Erythroblast (primary cell): ENCODE measurements at regions not wholly inside any gene's neighbourhood (a gene's known extent, or its start where the extent isn't known, plus 50 kb on each side); places are given as distances from the start of the nearest gene placed in this dataset.

Experiments used
- DNase-seq, 2 experiments: peaks; one replicate each; lab custom pipeline; 2025; lab: John Stamatoyannopoulos, UW
- GATA1 ChIP-seq: IDR thresholded peaks from 2 replicates; pipeline ENCODE4 v1.6.1; 2011; ENCODE audit warnings: low read depth, mild to moderate bottlenecking, control low read depth, low read length, moderate library complexity
- POLR2A ChIP-seq: IDR thresholded peaks from 2 replicates; pipeline ENCODE4 v1.6.1; 2011; ENCODE audit warnings: mild to moderate bottlenecking, low read length

DNA sequence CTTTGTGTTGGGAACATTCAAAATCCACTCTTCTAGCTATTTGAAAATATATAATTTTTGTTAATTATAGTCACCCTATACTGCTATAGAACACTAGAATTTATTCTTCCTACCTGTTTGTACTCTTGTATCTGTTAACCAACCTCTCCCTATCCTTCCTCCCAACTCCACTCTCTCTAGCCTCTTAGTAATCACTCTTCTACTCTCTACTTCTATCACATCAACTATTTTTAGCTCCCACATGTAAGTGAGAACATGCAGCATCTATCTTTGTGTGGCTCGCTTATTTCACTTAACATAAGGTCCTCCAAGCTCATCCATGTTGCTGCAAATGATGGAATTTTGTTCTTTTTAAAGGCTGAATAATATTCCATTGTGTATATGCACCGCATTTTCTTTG lies 537.3 kb downstream of the MID1IP1 start:
- no peak for DNase-seq
- TF ChIP-seq GATA1 (no peak), POLR2A (no peak)

DNA sequence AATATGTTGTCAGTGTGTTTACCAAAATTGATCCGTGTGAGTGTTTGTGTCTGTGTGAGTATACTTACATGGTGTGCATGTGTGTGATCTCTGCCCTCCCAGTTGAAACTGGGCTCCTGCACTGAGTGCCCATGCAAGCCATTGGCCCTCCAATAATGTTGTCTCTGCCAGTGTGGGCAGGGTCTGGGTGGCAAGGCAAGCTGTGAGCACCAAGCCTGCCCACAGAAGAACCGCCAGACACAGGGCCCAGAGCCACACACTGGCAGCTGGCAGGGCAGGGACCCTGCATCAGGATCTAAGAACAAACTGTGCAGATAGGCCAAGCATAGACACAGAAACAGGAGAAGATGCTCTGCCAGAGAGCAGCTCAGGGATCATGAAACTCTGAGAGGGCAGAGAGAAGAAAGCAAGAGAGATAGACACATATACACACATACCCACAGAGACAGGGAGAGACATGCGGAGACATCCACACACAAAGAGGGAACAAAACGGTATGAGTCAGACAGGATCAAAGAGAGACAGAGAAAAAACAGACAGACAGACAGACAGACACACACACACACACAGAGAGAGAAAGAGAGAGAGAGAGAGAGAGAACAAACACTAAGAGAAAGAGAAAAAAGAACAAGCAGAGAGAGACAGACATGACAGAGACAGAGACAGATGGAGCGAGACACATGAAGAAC lies 555.0 kb downstream of the MID1IP1 start:
- TF ChIP-seq GATA1 = no peak
- no peak for TF ChIP-seq POLR2A
- DNase-seq = no peak

DNA sequence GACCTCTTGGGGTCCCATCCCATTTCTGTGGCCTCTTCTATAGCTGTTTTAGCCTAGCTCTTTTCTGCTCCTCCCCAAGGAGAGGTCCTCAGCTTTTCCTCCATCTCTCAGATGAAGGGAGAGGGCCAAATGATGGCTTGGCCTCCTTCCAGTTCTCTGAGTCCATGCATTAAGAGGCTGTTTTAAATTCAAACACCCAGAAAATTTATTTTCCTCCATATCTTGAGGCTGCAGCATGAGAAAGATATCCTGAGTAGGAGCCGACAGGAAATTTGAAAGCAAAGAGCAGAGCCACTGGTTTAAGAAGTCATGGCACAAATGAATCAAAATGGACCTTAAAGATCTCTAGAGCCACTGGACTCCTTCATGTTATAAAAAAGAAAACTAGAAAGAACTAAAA lies 558.8 kb downstream of the MID1IP1 start:
- no peak for TF ChIP-seq GATA1
- TF ChIP-seq POLR2A = no peak
- no peak for DNase-seq

DNA sequence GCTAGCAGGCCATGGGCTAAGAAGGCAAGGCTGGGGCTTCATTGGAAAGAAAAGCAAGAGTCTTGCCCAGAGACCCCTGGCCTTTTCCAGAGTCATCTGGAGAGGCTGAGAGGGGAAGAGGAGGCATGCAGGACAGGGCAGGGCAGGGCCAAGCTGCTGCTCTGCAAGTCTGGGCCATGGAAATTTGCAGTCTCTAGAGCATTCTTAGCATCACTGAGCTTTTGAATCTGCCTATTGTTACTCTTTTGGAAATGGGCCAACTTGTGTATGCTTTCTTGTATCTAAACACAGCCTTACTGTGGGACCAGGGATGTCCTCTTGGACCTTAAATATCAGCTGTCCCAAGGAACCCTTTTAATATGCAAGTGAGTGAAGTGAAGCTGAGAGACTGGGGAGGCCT lies 560.5 kb downstream of the MID1IP1 start:
- TF ChIP-seq POLR2A (no peak), GATA1 (no peak)
- no peak for DNase-seq

DNA sequence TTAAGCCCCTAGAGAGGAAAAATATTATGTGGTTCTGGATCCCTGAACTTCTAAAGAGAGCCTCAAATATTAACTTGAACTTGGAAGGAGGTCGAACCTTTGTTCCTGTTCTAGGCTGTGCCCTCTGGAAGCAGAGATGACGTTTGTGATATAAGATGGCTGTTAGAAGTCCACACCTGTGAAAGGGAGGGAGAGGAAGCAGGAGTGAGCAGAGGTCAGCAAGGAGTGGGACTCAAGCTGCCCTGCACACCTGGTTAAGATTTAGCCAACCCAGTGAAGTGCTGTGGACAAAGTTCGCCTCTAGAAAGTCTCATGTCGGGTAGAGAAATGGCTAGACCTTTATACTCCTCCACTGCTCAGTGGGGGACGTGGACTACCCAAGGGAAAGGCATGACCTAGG lies 566.2 kb downstream of the MID1IP1 start:
- no peak for TF ChIP-seq POLR2A
- TF ChIP-seq GATA1 = no peak
- no peak for DNase-seq

DNA sequence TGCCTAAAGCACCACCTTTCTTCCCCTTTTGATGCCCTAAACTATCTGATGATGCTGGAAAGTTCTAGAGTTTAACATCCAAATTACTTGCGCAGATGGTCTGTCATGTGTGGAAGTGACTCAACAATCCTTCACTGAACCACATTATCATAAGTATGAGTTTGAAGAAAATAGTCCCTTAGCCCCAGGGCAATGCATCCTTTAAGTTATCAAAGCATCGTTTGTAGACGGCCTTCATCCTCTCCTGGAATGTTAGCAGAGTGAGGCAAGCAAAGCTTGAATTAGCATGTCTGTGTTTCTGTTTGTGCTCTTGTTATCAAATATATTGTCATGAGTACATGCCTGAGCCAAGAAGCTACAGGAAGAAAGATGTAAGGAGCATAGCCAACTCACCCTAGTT lies 570.9 kb downstream of the MID1IP1 start:
- no peak for TF ChIP-seq POLR2A
- no peak for TF ChIP-seq GATA1

DNA sequence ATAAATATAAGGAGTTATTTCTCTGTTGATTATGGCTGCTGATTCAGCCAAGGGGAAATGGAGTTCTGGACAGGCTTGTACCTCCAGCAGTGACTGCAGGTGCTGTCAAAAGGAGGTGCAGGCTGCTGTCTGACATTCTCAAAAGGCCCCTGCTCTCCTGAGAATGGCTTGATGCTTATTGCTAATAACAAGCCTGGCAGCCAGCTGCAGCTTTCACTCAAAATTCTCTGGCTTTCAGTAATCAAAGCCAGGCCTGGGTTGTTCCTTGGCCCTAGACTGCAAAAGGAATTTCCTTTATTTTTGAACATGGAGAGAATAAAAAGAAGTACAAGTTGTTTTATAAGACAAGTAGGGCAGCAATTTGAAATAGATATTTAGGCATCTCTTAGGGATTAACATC lies 575.9 kb downstream of the MID1IP1 start:
- TF ChIP-seq GATA1 = no peak
- TF ChIP-seq POLR2A = no peak
- no peak for DNase-seq

More for the DNA sequence above, 570.9 kb downstream of the MID1IP1 start:
- no peak for DNase-seq

DNA sequence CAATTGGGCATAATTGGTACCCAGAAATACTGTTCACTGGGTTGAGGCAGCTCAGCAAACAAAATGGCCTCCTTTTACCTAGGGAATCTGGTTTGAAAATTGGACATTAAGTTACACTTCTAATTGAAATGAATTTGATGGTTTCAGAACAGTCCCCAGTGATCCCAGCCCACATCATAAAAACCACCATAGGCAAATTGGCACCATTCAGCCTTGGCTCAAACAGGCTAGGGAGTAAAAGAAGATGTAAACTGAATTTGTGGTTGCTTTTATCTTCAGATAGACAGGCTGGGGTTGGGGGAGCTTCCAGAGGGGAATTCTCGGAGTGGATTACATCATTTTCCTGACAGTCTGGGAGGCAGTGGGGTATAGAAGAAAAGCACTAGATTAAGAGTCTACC lies 576.5 kb downstream of the MID1IP1 start:
- DNase-seq = no peak
- no peak for TF ChIP-seq POLR2A
- no peak for TF ChIP-seq GATA1

DNA sequence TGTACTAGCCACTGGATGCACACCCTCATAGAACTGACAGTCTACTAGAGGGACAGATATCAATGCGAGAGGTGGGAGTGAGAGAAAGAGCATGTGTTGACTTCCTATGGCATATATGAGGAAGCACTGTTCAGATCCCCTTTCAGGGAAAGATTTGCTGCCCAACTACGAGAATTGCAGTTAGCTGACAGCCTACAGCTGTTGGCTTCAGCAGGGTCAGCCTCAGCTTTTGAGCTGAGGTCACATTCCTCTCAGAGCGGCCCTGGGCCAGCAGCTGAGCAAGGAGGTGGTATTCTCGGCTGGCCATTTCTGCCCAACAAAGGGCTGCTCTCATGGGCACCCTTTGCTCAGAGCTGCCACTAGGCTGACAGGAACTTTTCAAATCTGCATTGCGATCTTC lies 580.2 kb downstream of the MID1IP1 start:
- no peak for DNase-seq
- TF ChIP-seq POLR2A = no peak
- no peak for TF ChIP-seq GATA1

DNA sequence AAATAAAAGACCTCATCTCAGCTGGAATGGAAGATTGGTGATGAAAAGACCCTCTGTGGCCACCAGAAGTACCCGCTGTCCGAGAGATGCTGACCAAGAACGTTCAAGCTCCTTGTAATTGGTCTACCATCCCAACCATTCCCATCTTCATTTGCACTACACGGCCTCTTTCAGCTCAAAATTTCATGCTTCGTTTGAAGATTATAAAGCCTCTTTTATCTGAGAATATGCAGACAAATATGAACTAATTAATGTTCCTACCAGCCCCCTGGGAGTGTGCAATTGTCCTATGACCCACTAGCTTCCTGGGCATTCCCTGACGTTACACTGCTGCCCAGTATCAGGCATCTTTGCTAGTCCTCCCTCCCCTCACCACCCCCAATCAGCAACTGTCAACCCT lies 583.7 kb downstream of the MID1IP1 start:
- TF ChIP-seq POLR2A = no peak

DNA sequence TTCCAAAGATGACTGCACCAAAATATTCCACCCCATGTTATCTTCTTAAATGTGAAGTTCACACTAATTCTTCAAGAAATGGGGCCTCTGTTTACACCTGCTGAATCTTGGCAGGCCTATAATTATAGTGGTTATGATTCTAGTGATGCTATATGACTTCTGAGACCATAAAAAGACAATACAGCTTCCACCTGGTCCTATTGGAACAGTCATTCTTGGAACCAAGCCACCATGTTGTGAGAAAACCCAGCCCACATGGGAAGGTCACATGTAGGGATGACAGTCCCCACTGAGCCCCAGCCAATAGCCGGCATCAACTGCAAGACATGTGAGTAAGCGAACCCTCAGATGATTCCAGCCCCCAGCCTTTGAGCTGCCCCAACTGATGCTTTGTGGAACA lies 587.5 kb downstream of the MID1IP1 start:
- TF ChIP-seq POLR2A = no peak
- no peak for TF ChIP-seq GATA1
- no peak for DNase-seq

More for the DNA sequence above, 583.7 kb downstream of the MID1IP1 start:
- no peak for DNase-seq

DNA sequence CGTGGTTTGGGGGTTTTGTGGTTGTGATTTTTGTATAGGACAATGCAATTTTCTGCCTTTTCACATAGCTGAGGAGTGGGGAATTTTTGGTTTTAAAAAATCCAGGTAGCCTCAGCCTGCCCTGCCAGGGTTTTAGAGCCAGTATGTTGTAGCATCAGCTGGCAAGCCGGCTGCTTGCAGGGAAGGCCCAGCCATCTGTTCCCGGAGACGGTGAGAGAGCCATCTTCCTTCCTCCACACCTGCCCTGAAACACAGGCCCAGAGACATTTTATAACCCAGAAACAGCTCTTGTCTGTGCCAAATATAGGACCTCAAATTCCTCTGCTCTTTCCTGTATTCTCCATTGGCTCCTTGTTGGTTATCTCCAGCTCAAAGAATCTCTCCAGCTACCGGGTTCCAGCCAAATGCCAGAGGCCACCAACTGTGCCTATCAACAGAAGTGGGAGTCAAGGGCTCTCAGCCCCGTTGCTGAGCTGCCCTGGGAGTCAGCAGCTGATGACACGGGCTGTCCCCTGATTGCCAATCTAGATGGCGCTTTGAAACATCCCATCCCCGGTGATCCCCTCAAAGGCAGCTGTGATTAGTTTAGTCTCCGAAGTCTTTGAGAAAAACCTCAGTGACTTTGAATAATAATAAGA lies 595.2 kb downstream of the MID1IP1 start:
- DNase-seq = no peak
- TF ChIP-seq POLR2A (no peak), GATA1 (no peak)

DNA sequence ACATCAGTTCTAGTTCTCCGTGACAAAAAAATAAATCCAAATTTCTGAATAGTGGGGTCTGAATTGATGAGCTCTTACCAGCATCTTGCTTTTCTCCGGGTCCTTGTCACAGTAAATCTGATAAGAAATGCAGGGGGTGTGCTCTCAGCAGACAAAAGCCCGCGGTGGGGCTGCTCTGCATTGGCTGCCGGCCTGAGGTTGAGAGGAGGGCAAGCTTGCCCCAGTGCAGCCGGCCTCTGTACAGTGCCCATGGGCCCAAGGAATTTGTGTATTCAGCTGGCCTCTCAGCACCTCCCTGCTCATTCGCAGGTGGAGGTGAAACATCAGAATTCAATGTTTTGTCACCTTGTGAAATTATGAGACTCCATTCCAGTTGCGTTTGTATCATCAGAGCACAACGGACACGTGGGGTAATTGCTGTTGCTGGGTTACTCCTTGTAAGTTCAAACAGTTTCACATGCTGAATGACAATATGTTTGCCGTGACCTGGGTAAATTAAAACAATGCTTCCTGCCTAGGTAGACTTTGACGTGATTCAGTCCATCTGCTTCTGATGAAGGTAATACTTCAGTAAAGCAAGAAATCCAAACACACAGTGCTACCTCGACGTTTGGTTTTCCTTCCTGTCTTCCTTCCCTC lies 596.4 kb downstream of the MID1IP1 start:
- no peak for TF ChIP-seq POLR2A
- TF ChIP-seq GATA1 = no peak
- DNase-seq = no peak

DNA sequence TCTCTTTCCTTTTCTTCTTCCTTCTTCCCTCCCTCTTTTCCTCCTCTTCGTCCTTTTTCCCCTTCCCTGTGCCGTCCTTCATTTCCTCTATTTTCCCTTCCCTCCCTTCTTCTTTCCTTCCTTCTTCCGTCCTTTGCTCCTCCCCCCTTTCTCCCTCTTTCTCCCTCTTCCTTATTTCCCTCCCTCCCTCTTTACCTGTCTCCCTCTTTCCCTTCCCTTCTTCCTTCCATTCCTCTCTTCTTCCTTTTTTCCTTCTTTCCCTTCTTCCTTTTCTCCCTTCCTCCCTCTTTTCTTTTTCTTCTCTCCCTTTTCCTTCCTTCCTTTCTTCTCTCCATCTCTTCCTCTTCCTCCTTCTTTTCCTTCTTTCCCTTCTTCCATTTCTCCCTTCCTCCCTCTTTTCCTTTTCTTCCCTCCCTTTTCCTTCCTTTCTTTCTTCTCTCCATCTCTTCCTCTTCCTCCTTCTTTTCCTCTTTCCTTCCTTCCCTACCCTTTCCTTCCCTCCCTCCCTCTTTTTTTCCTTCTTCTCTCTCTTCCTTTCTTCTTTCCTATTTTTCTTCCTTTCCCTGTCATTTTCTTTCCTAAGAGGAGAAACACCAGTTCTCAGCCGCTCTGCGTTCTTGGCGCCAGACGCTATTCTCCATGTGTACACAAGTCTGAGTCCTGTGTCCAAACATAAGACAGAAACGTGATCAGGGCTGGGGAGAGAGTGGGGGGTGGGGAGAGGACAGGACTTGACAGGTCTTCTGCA lies 597.1 kb downstream of the MID1IP1 start:
- TF ChIP-seq GATA1 = no peak
- no peak for TF ChIP-seq POLR2A
- DNase-seq = no peak
